ENCODE measurements at regions not wholly inside any gene's neighbourhood (a gene's known extent, or its start where the extent isn't known, plus 50 kb on each side); places are given as distances from the start of the nearest gene placed in this dataset.

- no peak for DNase-seq (ENCODE audit: low read depth)
Observed at GRCh38 chr17:77444984-77445759, 304.4 kb downstream of the SEC14L1 start.

- no peak for DNase-seq (ENCODE audit: low read depth)
Observed at GRCh38 chr17:77445760-77446532, 305.2 kb downstream of the SEC14L1 start.

DNA sequence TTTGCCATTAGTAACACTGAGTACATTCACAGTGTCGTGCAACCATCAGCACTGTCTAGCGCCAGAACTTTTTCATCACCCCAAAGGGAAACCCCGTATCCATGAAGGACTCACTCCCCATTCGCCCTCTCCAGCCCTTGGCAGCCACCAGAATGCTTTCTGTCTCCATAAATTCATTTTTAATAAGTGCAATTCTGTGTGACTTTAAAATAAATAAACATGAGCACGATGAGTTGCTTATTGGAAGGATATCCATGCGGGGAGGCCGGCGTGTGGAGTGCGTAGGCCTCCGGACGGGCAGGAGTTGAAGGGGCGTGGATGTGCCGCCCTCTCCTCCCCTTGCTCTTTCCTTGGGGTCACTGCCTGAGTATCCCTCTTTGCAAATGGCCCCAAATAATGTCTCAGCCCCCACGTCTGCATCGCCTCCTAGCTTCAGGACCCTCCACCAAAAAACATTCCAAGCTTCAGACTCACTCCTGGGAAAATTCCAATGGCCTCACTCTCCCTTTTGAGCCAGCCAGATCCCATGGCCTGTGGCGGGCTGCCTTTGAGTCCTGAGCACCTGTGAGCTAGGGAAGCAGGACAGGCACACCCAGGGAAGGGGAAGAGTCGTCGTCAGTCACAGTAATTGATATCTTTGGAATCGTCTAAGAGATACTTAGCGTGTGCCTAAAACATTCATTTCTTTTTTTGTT lies 306.3 kb downstream of the SEC14L1 start:
- DNase-seq (ENCODE audit: low read depth), result no peak

DNA sequence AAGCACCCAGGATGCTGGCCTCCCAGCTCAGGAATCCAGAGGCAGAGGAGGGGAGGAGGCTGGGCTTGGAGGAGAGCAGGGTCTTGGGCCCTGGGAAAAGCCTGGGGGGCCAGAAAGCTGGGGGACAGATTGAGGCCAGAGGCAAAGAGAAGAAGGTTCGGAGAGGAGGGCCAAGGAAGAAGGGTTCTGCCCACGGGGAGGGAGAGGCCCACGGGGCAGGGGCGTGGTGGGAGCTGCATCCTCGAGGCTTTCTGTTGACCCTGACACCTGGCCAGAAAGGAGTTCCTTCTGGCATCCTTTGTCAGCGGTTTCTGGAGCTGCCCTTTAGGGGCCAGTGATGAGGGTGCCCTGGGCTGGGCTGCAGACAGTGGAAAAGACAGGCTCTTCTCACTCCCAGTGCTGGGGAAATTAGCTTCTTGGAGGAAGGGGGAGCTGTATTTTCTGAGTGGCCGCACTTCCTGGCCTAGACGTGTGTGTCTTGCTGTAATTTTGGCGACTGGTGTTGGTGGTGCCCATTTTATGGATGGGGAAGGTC lies 308.7 kb downstream of the SEC14L1 start:
- no peak for DNase-seq (ENCODE audit: low read depth)

DNA sequence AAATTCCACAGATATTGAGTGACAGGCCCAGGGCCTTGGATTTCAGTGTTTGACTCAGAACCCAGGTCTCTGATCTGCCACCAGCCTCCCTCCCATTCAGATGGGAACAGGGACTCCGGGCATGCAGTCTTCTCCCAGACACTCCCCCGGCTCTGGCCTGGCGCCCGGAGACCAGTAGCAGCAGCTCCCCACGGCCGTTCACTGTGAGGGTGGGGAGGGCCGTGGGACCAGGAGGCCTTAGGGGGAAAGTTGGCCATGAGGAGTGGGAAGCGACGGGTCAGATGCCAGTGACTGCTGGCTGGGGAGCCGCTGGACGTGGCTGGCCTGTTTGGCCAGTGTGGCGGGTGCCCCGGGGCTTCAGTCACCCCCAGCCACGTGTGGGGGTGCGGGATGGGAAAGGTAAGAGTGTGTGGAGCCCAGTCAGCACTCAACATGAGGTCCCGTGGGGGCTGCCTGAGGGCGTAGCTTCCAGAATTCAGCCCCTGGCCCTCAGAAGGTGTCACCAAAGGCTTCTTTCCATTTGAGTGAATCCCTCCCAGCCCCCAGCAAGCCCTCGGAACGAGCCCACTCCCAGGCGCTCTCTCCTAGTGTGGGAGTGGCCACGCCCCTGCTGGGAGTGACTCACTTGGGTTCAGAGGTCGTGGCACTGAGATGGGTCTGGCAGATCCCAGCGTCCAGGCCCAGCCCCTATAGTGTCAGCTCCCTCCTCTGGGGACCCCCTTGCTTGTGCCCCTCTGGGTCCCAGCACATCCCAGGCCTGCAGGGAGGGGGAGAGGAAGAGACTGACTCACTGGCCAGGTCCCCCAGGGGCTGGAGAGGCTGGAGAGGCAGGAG lies 309.4 kb downstream of the SEC14L1 start:
- no peak for DNase-seq (ENCODE audit: low read depth)

- no peak for DNase-seq (ENCODE audit: low read depth)
Observed at GRCh38 chr17:77450742-77451244, 310.0 kb downstream of the SEC14L1 start.

GRCh38 chr17:77451245-77451893 lies 310.6 kb downstream of the SEC14L1 start:
- no peak for DNase-seq (ENCODE audit: low read depth)

GRCh38 chr17:77451894-77452852 lies 311.4 kb downstream of the SEC14L1 start:
- DNase-seq (ENCODE audit: low read depth), result no peak

DNA sequence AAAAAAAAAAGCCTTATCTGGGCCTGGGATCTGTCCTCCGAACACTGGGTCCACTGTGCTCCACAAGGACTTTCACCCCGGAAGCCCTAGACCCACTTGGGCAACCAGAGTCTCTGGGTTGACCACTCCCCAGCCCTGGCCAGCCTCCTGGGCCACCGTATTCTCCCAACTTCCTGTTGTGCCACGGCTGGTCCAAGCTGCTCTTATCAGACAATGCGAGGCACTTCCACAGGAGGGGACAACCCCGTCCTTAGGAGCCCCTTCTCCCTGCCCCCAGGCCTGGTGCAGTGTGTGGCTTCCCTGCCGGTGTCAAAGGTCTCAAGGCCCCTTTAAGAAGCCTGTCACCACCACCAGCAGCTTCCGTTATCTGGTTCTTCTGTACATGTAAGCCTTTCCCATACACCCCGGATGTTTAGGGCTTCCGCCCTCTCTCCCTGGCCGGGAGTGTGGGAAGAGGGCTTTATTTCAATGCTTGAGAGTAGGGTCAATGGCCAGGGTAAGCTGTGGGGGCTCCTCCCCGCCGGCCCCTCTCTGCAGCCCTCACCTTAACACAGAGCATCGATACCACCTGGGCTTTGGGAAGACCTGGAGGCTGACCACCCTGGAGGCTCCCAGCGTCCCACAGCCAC lies 313.0 kb downstream of the SEC14L1 start:
- DNase-seq (ENCODE audit: low read depth), result no peak

GRCh38 chr17:77454242-77455095 lies 313.7 kb downstream of the SEC14L1 start:
- no peak for DNase-seq (ENCODE audit: low read depth)

DNA sequence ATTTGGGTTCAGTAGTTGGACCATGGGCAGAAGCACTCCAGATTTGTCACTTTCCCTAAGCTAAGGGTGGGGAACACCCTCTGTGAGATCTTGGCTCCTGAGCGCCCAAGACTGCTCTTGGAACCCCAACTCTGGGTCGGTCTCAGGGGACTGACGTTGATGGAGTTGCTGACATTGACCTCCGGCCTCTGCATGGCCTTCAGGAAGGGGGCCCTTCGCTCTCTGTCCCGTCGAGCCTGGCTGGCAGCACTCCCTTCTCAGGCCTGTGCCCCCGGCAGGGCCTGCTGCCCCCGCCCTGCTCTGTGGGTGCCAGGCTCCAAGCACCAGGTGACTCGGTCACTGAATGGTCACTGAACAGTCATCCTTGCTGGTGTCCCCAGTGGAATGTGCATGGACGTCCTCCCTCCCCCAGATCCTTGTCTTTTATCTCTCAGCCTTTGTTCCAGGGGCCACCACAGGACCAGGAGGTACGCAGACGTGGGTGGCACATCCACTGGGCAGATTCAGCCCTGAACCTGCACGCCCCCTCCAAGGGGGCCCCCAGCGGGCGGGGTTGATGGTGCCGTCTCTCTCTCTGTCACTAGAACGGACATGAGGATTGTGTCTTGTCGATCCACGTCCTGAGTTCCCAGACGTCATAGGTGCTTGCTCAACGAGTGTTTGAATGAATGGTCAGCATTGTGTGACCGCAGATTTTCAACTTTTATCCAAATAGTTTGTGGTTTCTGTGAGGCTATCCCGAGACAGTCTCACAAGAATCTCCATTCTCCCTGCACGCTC lies 314.5 kb downstream of the SEC14L1 start:
- no peak for DNase-seq (ENCODE audit: low read depth)

DNA sequence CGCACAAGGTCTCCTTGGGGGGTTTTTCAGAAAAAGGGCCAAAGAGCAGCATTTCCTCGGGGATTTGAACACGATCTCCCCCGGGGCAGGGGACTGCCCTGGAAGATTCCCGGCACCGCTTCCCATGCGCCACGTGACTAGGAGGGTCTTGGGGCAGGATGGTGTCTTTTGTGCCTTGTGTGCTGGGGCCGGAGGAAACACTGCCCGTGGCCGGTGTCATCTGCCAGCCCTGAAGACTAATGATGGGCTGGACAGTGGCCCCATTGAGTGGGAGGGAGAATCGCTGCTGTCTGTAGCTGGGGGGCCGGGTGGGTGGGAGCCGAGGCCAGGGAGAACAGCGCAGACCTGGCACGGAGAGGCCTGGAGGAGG lies 315.1 kb downstream of the SEC14L1 start:
- no peak for DNase-seq (ENCODE audit: low read depth)

- no peak for DNase-seq (ENCODE audit: low read depth)
Observed at GRCh38 chr17:77456271-77456950, 315.6 kb downstream of the SEC14L1 start.

DNA sequence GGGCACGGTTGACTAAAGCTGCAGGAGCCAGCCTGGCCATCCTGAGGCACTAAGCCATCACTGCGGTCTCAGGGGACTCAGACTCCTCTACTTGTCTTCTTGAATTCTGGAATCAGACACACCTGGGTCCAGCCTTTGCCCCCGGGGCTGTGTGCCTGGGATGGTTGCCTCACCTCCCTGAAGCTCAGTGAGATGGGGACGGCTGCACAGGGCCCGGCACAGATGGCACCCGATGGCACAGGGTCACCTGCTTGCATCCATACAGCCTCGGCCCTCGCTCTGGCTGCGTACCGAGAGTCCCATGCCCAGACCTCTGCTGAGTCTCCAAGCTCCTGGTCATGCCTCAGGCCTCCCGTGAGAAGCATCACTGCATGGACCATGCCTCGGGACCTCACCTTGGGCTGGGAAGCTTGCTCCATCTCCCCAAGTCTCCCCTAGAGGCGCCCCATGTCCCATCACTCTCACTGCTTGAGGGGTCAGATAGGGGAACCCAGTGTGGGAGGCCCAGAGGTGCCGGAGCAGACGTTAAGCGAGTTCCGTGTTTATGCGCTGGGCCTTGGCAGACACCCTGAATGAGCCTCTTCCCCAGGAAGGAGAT lies 316.3 kb downstream of the SEC14L1 start:
- no peak for DNase-seq (ENCODE audit: low read depth)

- DNase-seq (ENCODE audit: low read depth), result no peak
Observed at GRCh38 chr17:77457572-77458201, 316.9 kb downstream of the SEC14L1 start.

Measured in stimulated activated CD8-positive, alpha-beta memory T cell treated with anti-CD3 and anti-CD28 coated beads, Interleukin-15, amount 100 ng/mL, for 24 hours (primary cell).